Fibroblast of lung (primary cell): ENCODE measurements at regions not wholly inside any gene's neighbourhood (a gene's known extent, or its start where the extent isn't known, plus 50 kb on each side); places are given as distances from the start of the nearest gene placed in this dataset.

Source experiments
- CTCF ChIP-seq, 2 donors: IDR thresholded peaks in 1 of 2; conservative IDR thresholded peaks in 1 of 2; 1 replicate in 1 of 2; 2 replicates in 1 of 2; pipeline ENCODE4 v1.5.1; 2011 to 2012; ENCODE audit warnings: low read length in 2 of 2, control low read depth in 1 of 2, inconsistent platforms in 1 of 2, low read depth in 1 of 2, mild to moderate bottlenecking in 1 of 2
- EZH2 ChIP-seq: IDR thresholded peaks from 2 replicates; pipeline ENCODE4 v1.5.1; 2012; ENCODE audit warnings: low read length, control low read depth, mild to moderate bottlenecking; ENCODE audit errors: missing control alignments

DNA sequence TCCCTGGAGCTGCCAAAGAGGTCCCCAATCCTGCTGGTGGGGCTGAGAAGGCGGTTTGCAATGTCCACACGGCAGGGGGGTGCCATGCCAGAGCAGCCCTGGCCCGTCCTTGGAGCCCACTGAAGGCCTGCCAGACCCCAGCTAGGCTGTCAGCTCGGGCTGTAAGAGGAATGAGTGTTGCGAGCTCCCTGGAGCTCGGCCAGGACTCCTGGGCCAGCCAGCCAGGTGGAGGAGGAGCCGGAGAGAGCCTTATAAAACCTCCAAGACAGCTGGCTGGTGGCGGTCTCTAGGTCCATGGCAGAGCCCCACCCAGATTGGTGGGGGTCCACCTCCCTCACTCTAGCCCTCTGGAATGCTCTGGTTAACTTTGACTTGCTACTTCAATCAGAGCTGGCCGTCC is 55.1 kb upstream of the CALN1 start:
- TF ChIP-seq CTCF (conservative IDR thresholded peaks at IDR 0.05 in 1 of 2, IDR thresholded peaks at IDR 0.05 in 1 of 2; ENCODE audit: low read depth in 1 of 2, low read length in 2 of 2) (no peak), EZH2 (no peak)
